ENCODE measurements at regions not wholly inside any gene's neighbourhood (a gene's known extent, or its start where the extent isn't known, plus 50 kb on each side); places are given as distances from the start of the nearest gene placed in this dataset.

DNA sequence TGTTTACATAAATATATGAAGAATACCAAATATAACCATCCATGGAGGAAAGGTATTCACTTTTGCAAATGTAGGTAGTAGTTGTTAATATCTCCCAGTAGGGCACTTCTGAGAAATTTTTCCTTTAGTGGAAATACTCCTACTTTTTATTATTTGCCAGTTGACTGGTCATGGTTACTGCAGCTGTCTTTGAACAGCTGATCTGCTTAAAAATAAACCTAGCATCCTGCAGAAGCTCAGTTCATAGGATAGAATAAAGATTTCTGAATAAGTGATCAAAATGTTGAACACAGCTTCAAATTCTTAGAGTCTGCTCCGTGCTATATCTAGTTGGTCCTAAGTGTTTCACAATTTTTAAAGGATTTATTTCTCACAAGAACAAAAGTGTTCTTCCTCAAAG, 270.7 kb upstream of the TRPC7 start:
- DNase-seq (no peak), ATAC-seq (no peak)
- ChIA-PET CTCF (no interaction called here), POLR2A (no interaction called here)
- intact Hi-C loops (cut with DNase I, micrococcal nuclease), result no loop called here
- H3K4me3 Mint-ChIP-seq, result no peak overlapping the region
- no peak overlapping the region for H3K27ac Mint-ChIP-seq
- H3K27me3 Mint-ChIP-seq, result no peaks in the 10 kb centered on the region
- no peaks in the 10 kb centered on the region for H3K9me3 Mint-ChIP-seq (ENCODE audit: low read depth)
- H3K4me1 Mint-ChIP-seq, result no peaks in the 10 kb centered on the region
- H3K36me3 Mint-ChIP-seq (ENCODE audit: low read depth), result no peaks in the 10 kb centered on the region

DNA sequence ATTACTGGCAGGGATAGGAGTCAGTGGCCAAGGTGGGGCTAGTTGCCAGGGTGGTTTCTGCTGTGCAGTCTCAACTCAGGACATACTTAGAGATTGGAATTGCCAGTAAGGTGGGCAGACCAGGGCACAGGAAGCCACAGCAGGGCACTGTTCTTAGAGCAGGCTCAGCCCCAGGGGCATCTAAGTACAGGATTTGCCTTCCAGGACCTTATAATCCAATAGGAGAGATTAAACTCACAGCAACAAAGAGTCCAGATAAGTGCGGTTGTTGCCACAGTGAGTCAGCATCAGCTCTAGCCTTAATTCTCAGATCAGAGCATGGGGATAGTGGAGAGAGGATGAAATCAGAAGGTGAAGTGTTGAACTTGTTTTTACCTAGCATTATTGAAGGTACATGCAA, 265.8 kb upstream of the TRPC7 start:
- intact Hi-C loops (cut with DNase I, micrococcal nuclease), result no loop called here
- Mint-ChIP-seq H3K4me1 (no peaks in the 10 kb centered on the region), H3K27ac (no peak overlapping the region), H3K4me3 (no peak overlapping the region), H3K9me3 (ENCODE audit: low read depth) (peaks cover 3% of the 10 kb centered on the region), H3K27me3 (no peaks in the 10 kb centered on the region), H3K36me3 (ENCODE audit: low read depth) (no peaks in the 10 kb centered on the region)
- CTCF ChIA-PET, result no interaction called here
- no peak for ATAC-seq
- POLR2A ChIA-PET, result no interaction called here
- DNase-seq, result no peak

DNA sequence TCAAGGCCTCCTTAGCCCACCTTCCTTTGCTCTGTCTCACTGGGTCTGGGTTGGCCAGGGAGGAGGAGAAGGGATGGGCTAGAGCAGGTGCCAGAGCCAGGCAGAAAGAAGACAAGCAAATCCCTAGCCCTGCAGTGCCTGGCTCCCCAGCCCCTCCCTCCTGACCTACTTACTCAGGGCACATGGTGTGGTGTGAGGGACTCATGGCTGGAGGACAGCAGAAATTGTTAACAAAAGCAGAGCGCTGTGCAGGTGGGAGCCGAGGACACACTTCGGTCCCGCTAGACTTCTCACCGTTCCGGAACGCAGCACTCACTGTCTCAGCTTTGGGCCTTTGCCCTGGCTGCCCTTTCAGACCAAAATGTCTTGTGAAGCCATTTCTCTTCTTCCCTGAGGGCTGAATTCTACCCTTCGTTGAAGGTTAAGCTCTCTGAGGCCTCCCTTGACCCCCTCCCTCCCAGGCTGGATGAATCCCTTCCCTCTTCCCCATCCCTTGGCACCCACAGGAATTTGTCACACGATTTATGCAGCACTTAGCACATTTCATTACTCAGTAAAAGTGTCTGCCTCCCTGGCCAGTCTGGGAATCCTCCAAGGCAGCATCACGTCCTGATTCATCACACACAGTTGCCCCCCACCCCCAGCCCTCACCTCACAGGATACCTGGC, 263.9 kb upstream of the TRPC7 start:
- DNase-seq, result no peak
- no peak for ATAC-seq
- H3K4me1 Mint-ChIP-seq, result no peaks in the 10 kb centered on the region
- no peak overlapping the region for H3K4me3 Mint-ChIP-seq
- H3K9me3 Mint-ChIP-seq (ENCODE audit: low read depth), result peaks cover 3% of the 10 kb centered on the region
- H3K36me3 Mint-ChIP-seq (ENCODE audit: low read depth), result no peaks in the 10 kb centered on the region
- ChIA-PET POLR2A (no interaction called here), CTCF (no interaction called here)
- H3K27ac Mint-ChIP-seq, result no peak overlapping the region
- H3K27me3 Mint-ChIP-seq, result no peaks in the 10 kb centered on the region
- intact Hi-C loops (cut with DNase I, micrococcal nuclease), result no loop called here

DNA sequence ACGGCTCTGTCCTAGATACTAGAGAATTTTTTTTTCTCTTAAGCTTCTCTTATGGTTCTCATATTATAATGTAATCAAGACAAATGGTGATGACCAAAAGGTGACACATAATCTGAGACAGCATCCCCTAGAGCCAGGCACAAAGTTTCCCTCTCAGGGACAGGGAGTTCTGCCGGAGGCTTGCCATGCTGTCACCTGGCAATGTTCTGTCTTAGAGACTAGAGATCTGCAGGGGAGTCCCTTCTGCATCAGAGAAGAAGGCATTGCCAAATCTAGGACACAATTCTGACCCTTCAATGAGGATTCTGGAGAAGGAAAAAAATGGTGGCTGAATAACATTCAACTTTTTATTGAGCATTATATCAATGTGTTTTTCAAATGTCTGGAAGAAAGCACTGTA, 261.2 kb upstream of the TRPC7 start:
- CTCF ChIA-PET, result no interaction called here
- Mint-ChIP-seq H3K27ac (no peak overlapping the region), H3K36me3 (ENCODE audit: low read depth) (no peaks in the 10 kb centered on the region), H3K4me3 (no peak overlapping the region), H3K27me3 (no peaks in the 10 kb centered on the region), H3K4me1 (no peaks in the 10 kb centered on the region), H3K9me3 (ENCODE audit: low read depth) (peaks cover 3% of the 10 kb centered on the region)
- DNase-seq (no peak), ATAC-seq (no peak)
- intact Hi-C loops (cut with DNase I, micrococcal nuclease), result no loop called here
- POLR2A ChIA-PET, result no interaction called here

DNA sequence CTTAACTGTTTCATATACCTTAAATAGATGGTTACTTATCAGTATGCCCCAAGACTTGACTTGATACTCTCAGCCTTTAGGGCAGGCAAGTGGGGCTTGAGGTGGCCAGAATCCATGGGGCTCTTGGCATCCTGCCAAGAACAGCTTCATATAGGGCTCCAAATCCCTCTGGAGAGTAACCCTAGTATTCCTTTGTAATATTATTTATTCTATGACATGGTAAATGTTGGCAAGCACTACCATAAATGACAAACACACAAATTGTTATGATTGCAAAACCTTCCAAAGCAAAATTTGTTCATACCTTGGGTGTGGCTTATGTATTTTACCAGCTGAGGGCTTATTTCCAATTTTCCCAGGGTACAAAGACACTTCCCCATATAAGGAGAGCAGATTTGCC, 257.4 kb upstream of the TRPC7 start:
- Mint-ChIP-seq H3K4me1 (no peaks in the 10 kb centered on the region), H3K27ac (no peak overlapping the region), H3K9me3 (ENCODE audit: low read depth) (peaks cover 3% of the 10 kb centered on the region), H3K27me3 (no peaks in the 10 kb centered on the region), H3K4me3 (no peak overlapping the region), H3K36me3 (ENCODE audit: low read depth) (no peaks in the 10 kb centered on the region)
- ChIA-PET POLR2A (no interaction called here), CTCF (no interaction called here)
- intact Hi-C loops (cut with DNase I, micrococcal nuclease), result no loop called here
- ATAC-seq (no peak), DNase-seq (no peak)

DNA sequence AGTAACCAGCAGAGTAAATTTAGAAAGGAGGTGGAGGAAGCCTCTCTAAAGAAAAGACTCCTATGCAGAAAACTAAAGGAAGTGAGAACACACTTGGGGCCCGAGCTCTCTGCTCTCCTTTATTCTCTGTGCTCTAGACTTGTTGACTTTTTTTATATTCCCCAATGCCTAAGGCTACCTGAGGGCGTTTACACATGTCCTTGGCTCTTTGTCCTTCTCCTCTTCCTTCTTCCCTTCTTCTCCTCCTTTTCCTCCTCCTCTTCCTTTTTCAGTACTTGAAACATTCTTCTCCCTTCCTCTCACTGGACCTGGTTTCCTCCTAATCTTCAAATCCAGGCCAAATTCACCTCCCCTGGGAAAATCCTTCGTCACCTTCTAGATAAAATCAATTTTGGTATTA, 256.4 kb upstream of the TRPC7 start:
- Mint-ChIP-seq H3K4me3 (no peak overlapping the region), H3K27me3 (no peaks in the 10 kb centered on the region), H3K4me1 (no peaks in the 10 kb centered on the region), H3K36me3 (ENCODE audit: low read depth) (no peaks in the 10 kb centered on the region), H3K9me3 (ENCODE audit: low read depth) (peaks cover 1% of the 10 kb centered on the region), H3K27ac (no peak overlapping the region)
- intact Hi-C loops (cut with DNase I, micrococcal nuclease), result no loop called here
- ChIA-PET CTCF (no interaction called here), POLR2A (no interaction called here)
- ATAC-seq, result no peak
- no peak for DNase-seq

DNA sequence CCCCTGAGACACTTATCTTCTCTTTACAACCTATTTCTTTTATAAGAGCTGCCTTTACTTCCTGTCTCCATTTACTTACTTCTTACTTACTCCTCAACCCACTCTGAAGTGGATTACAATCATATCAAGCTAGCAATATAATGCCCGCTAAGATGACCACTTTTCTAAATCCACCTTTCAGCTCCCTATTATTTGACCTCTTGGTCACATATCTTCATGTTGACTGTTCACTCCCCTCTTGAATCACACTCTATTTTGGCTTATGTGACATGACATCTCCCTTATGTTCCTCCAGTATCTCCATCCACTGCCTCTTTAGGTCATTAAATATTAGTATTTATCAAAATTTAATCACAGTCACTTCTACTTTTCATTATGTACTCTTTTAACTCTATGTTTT, 255.3 kb upstream of the TRPC7 start:
- H3K36me3 Mint-ChIP-seq (ENCODE audit: low read depth), result no peaks in the 10 kb centered on the region
- intact Hi-C loops (cut with DNase I, micrococcal nuclease), result no loop called here
- H3K4me1 Mint-ChIP-seq, result no peaks in the 10 kb centered on the region
- CTCF ChIA-PET, result no interaction called here
- H3K4me3 Mint-ChIP-seq, result no peak overlapping the region
- no peak for ATAC-seq
- POLR2A ChIA-PET, result no interaction called here
- H3K27ac Mint-ChIP-seq, result no peak overlapping the region
- DNase-seq, result no peak
- H3K27me3 Mint-ChIP-seq, result no peaks in the 10 kb centered on the region
- H3K9me3 Mint-ChIP-seq (ENCODE audit: low read depth), result no peaks in the 10 kb centered on the region

DNA sequence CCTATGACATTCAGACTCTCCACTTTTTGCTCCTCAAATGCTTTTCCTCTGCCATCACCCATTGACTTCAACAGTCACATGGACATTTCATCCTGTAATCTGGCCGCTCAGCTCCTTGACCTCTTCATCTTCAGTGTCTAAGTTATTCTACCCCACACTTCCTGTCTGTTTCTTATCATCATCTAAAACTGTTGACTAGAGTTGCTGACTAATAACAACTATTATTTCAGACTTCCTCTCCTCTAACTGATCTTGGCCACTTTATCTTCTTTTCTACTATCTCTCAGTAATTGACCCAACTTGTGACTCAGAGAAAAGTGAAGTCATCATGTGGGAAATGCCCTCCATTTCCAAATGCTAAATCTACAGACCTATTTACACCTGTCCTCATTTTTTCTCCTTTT, 254.7 kb upstream of the TRPC7 start:
- POLR2A ChIA-PET, result no interaction called here
- no peak for DNase-seq
- no peaks in the 10 kb centered on the region for H3K27me3 Mint-ChIP-seq
- no peaks in the 10 kb centered on the region for H3K36me3 Mint-ChIP-seq (ENCODE audit: low read depth)
- intact Hi-C loops (cut with DNase I, micrococcal nuclease), result no loop called here
- no peaks in the 10 kb centered on the region for H3K4me1 Mint-ChIP-seq
- CTCF ChIA-PET, result no interaction called here
- H3K4me3 Mint-ChIP-seq, result no peak overlapping the region
- ATAC-seq, result no peak
- no peak overlapping the region for H3K27ac Mint-ChIP-seq
- H3K9me3 Mint-ChIP-seq (ENCODE audit: low read depth), result no peaks in the 10 kb centered on the region

DNA sequence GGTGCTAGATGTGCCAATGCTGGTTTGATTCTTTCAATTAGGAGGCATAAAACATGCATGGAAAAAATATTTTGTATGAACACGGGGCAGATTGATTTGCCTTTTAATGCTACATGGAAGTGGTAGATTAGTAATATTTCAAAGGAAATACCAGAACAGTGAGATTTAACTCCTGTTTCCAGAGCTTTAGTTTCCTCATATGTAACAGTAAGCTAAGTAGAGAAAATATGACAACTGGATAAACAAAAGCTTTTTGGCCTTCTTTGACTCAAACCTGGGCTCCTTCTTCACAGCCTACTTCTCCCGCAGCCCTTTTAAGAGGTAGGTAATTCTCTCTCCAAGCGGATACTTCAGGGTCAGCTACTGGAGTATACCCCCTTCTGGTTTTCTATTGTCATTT, 254.2 kb upstream of the TRPC7 start:
- intact Hi-C loops (cut with DNase I, micrococcal nuclease), result no loop called here
- ATAC-seq (no peak), DNase-seq (no peak)
- H3K36me3 Mint-ChIP-seq (ENCODE audit: low read depth), result no peaks in the 10 kb centered on the region
- no peaks in the 10 kb centered on the region for H3K9me3 Mint-ChIP-seq (ENCODE audit: low read depth)
- no peak overlapping the region for H3K27ac Mint-ChIP-seq
- no peak overlapping the region for H3K4me3 Mint-ChIP-seq
- CTCF ChIA-PET, result no interaction called here
- no peaks in the 10 kb centered on the region for H3K27me3 Mint-ChIP-seq
- POLR2A ChIA-PET, result no interaction called here
- no peaks in the 10 kb centered on the region for H3K4me1 Mint-ChIP-seq

DNA sequence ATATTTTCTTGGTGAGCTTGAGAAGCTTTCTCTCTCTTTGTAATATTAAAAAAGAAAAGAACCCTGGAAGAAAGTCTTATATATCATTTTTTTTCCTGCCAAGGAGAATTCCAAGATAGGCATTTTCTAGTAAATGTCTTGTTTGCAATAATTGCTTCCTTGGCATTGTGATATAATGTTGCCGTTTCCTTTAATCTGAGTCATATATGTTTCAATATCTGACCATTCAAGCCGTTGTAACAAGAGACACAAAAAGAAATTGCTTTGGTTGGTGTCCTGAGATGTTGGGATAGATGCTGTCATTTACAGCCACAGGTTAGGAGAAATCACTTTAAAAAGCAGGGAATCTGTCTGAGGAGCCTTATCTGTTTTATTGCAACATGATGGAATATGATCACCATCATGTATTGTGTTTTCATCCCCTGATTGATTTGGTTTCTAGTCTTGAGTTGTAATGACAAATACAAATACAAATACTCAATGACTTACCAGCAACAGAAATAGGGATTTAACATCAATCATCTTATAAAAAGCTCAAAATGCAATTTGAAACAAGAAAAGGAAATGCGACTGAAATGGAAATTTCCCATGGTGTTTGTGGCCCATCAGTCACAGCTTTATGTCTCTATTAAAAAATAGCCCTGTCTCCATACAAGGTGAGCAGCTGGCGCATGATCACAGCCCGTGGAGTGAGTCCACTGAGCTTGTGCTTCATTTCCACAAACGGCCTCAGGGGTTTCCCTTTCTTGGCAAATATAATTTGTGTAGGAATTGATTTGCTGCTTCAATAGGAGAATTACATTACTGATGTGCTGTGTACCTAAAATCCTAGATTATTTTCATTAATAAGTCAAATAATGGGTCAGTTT, 250.1 kb upstream of the TRPC7 start:
- H3K4me1 Mint-ChIP-seq, result no peaks in the 10 kb centered on the region
- ATAC-seq (no peak), DNase-seq (no peak)
- H3K27me3 Mint-ChIP-seq, result no peaks in the 10 kb centered on the region
- intact Hi-C loops (cut with DNase I, micrococcal nuclease), result no loop called here
- no peaks in the 10 kb centered on the region for H3K36me3 Mint-ChIP-seq (ENCODE audit: low read depth)
- H3K9me3 Mint-ChIP-seq (ENCODE audit: low read depth), result peaks cover 5% of the 10 kb centered on the region
- no peak overlapping the region for H3K27ac Mint-ChIP-seq
- no peak overlapping the region for H3K4me3 Mint-ChIP-seq
- ChIA-PET CTCF (no interaction called here), POLR2A (no interaction called here)

DNA sequence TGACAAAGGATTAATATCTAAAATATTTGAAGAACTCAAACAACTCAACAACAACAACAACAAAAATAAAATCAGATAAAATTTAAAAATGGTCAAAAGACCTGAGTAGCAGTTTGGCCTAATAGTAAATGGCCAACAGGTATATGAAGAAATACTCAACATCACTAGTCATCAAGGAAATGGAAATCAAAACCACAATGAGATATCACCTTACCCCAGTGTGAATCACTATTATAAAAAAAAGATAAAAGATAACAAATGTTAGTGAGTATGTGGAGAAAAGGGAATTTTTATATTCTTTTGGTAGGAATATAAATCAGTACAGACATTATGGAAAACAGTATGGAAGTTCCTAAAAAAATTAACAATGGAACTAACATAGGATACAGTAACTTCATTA, 247.9 kb upstream of the TRPC7 start:
- Mint-ChIP-seq H3K9me3 (ENCODE audit: low read depth) (peaks cover 5% of the 10 kb centered on the region), H3K27ac (no peak overlapping the region), H3K36me3 (ENCODE audit: low read depth) (no peaks in the 10 kb centered on the region), H3K4me3 (no peak overlapping the region), H3K27me3 (no peaks in the 10 kb centered on the region), H3K4me1 (no peaks in the 10 kb centered on the region)
- POLR2A ChIA-PET, result no interaction called here
- no peak for ATAC-seq
- no peak for DNase-seq
- CTCF ChIA-PET, result no interaction called here
- intact Hi-C loops (cut with DNase I, micrococcal nuclease), result no loop called here

DNA sequence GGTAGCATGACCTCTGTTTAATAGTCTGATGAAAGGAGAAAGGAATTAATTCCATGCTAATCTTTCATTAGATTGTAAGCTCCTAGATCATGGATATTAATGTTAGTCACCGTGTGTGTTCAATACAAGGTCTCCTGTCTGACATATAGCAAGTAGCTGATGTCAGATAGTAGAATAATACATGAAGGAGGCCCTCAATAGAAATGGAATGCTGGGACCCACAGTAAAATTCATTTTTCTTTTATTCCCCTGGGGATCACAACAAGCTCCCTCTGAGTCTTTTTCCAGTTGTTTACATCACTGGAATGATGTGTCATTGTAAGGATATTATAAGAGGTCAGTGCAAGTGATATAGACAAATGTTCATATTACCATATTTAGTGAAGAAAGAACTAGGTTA, 240.3 kb upstream of the TRPC7 start:
- Mint-ChIP-seq H3K27me3 (peaks cover 2% of the 10 kb centered on the region), H3K27ac (no peak overlapping the region), H3K9me3 (ENCODE audit: low read depth) (peaks cover 11% of the 10 kb centered on the region), H3K4me1 (no peaks in the 10 kb centered on the region), H3K4me3 (no peak overlapping the region), H3K36me3 (ENCODE audit: low read depth) (no peaks in the 10 kb centered on the region)
- ChIA-PET CTCF (no interaction called here), POLR2A (no interaction called here)
- DNase-seq, result no peak
- intact Hi-C loops (cut with DNase I, micrococcal nuclease), result no loop called here
- no peak for ATAC-seq
